Tibial nerve (tissue), 4 donors: ENCODE measurements at regions not wholly inside any gene's neighbourhood (a gene's known extent, or its start where the extent isn't known, plus 50 kb on each side); places are given as distances from the start of the nearest gene placed in this dataset.

ENCODE experiments used
- EP300 ChIP-seq, 2 donors: sonication (generic); formaldehyde crosslinking; IDR thresholded peaks; one replicate each; pipeline ENCODE4 v1.6.1; 2017; ENCODE audit warnings: antibody characterized with exemption in 2 of 2, mild to moderate bottlenecking in 1 of 2
- POLR2A ChIP-seq, 2 donors: fragments of 450-650 bp; IDR thresholded peaks; one replicate each; pipeline ENCODE4 v1.6.1; 2017; ENCODE audit warnings: antibody characterized with exemption in 2 of 2, mild to moderate bottlenecking in 2 of 2, moderate library complexity in 2 of 2
- TF ChIP-seq, protein P1 (sequence below), 5 experiments: fragments of 200-600 bp in 3 of 5; fragments of 450-650 bp in 2 of 5; sonication (generic) in 3 of 5; IDR thresholded peaks; one replicate each; pipeline ENCODE4 v1.5.1; 2016 to 2019; ENCODE audit warnings: antibody characterized with exemption in 5 of 5, mild to moderate bottlenecking in 3 of 5, moderate library complexity in 2 of 5

DNA sequence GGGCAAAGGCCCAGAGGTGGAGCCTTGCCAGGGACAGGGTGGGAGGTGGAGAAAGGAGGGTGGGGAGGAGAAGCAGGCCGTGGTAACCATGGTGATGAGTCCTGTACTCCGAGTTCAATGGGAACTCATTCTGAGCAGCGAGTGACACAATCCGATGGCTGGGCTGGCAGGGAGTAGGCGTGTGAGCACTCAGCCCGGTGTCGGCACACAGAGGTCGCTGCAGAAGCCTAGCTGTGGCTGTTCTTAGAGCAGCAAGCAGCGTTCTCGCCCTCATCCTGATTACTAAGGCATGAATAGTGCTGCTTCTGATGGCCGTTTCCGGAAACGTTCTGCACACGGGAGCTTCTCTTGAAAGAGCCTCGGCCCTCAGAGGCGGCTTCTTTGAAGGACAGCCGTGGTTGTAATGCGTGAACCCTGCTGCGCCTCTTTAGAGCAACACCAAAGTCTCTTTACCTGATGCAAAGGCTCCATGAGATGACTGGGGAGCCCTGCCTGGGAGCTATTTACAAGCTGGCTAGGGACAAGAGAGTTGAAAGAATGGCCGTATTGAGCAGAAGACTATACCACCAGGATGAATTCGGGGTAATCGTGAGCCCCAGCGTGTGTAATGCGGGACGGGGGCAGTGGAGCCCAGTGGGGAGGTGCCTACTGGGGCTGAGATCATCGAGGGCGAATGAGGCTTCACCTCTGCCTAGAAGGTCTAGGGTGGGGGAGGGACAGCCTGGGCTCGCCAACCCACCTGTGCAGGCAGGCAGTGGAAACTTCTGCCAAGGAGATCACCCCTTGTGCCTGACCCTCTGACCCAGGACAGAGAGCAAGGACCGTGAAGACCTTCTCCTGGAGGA lies 72.8 kb upstream of the PAX7 start:
- TF ChIP-seq POLR2A (IDR thresholded peaks at IDR 0.05) (no peak), EP300 (IDR thresholded peaks at IDR 0.05) (no peak)
- TF ChIP-seq, protein P1, sequence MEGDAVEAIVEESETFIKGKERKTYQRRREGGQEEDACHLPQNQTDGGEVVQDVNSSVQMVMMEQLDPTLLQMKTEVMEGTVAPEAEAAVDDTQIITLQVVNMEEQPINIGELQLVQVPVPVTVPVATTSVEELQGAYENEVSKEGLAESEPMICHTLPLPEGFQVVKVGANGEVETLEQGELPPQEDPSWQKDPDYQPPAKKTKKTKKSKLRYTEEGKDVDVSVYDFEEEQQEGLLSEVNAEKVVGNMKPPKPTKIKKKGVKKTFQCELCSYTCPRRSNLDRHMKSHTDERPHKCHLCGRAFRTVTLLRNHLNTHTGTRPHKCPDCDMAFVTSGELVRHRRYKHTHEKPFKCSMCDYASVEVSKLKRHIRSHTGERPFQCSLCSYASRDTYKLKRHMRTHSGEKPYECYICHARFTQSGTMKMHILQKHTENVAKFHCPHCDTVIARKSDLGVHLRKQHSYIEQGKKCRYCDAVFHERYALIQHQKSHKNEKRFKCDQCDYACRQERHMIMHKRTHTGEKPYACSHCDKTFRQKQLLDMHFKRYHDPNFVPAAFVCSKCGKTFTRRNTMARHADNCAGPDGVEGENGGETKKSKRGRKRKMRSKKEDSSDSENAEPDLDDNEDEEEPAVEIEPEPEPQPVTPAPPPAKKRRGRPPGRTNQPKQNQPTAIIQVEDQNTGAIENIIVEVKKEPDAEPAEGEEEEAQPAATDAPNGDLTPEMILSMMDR (IDR thresholded peaks at IDR 0.05), result no peak
